HFF-Myc (cell line): ENCODE measurements at regions not wholly inside any gene's neighbourhood (a gene's known extent, or its start where the extent isn't known, plus 50 kb on each side); places are given as distances from the start of the nearest gene placed in this dataset.
"Not testable (repeated sequence)": the region's sequence is repeated elsewhere in the genome, so short reads cannot be mapped to it uniquely, and the experiment has no call there.

Experiments
- DNase-seq: peaks from one replicate; pipeline ENCODE4 v3.0.0-alpha.2; 2011; ENCODE audit warnings: low read depth; ENCODE audit errors: extremely low read depth
- H3K4me3 ChIP-seq: replicated peaks from 2 replicates; pipeline ENCODE4 v1.5.1; 2011; ENCODE audit warnings: low read depth, mild to moderate bottlenecking, control low read depth, low read length
- TF ChIP-seq, protein P1 (sequence below): IDR thresholded peaks from 2 replicates; pipeline ENCODE4 v1.5.1; 2012; ENCODE audit warnings: mild to moderate bottlenecking, low read depth, low read length, control low read depth; ENCODE audit errors: missing control alignments

DNA sequence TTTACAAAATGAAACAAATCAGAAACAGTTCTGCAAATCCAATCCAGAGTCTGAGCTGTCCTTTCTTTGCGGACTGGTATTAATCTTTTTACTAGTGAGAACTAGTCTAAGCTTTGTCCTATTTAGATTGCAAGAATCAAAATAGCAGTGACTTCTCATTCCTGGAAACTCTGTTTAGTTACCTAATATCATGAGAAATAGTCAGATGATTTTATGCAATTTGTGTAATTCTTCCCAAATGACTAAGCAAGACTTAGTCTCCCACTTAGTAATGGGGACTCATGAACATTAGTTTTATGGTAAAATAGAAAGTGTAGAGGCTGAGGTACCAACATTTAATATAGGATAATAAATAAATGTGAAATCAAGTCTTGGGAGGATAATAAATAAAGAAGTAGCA, 341.3 kb downstream of the DNAJB9 start:
- TF ChIP-seq, protein P1, sequence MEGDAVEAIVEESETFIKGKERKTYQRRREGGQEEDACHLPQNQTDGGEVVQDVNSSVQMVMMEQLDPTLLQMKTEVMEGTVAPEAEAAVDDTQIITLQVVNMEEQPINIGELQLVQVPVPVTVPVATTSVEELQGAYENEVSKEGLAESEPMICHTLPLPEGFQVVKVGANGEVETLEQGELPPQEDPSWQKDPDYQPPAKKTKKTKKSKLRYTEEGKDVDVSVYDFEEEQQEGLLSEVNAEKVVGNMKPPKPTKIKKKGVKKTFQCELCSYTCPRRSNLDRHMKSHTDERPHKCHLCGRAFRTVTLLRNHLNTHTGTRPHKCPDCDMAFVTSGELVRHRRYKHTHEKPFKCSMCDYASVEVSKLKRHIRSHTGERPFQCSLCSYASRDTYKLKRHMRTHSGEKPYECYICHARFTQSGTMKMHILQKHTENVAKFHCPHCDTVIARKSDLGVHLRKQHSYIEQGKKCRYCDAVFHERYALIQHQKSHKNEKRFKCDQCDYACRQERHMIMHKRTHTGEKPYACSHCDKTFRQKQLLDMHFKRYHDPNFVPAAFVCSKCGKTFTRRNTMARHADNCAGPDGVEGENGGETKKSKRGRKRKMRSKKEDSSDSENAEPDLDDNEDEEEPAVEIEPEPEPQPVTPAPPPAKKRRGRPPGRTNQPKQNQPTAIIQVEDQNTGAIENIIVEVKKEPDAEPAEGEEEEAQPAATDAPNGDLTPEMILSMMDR, result no peak
- no peak overlapping the region for H3K4me3 ChIP-seq
- no peak for DNase-seq

DNA sequence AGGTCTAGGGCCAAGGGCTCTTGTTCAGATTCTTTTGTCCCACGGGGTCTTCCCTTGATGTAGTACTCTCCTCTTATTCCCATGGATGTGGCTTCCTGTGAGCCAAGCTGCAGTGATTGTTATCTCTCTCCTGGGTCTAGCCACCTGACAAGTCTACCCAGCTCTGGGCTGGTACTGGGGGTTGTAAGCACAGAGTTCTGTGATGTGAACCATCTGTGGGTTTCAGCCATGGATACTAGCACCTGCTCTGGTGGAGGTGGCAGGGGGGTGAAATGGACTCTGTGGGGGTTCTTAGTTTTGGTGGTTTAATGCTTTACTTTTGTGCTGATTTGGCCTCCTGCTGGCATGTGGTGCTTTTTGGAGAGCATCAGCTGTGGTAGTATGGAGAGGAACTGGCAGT, 350.8 kb downstream of the DNAJB9 start:
- H3K4me3 ChIP-seq, result no peak overlapping the region
- no peak for DNase-seq
- TF ChIP-seq, protein P1, result no peak

DNA sequence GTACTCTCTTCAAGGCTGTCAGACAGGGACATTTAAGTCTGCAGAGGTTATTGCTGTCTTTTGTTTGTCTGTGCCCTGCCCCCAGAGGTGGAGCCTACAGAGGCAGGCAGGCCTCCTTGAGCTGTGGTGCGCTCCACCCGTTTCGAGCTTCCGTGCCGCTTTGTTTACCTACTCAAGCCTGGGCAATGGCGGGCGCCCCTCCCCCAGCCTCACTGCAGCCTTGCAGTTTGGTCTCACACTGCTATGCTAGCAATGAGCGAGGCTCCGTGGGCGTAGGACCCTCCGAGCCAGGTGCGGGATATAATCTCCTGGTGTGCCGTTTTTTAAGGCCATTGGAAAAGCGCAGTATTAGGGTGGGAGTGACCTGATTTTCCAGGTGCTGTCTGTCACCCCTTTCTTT, 373.4 kb downstream of the DNAJB9 start:
- not testable (repeated sequence) for DNase-seq, H3K4me3 ChIP-seq

GRCh38 chr7:108947526-108947925, 377.9 kb downstream of the DNAJB9 start:
- no peak overlapping the region for H3K4me3 ChIP-seq
- TF ChIP-seq, protein P1, result no peak
- DNase-seq, result no peak

DNA sequence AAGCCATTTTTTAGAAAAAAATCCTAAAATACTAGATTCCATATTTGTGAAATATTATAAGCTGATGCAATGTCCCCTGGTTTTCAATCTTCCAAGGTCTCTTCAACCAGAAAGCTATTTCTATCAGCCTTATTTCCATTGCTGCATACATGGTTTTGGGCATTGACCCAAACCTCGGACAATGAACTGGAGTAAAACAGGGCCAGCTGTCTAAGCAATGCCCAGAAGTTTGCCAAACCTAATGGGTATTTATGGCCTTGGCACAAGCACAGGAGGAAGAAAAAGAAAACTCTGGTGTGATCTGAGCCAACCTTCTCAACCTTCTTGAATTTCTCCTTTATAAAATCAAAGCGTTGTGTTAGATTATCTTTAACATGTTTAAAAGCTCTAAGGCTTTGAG, 402.3 kb downstream of the DNAJB9 start:
- H3K4me3 ChIP-seq, result no peak overlapping the region
- no peak for DNase-seq
- TF ChIP-seq, protein P1, result no peak

DNA sequence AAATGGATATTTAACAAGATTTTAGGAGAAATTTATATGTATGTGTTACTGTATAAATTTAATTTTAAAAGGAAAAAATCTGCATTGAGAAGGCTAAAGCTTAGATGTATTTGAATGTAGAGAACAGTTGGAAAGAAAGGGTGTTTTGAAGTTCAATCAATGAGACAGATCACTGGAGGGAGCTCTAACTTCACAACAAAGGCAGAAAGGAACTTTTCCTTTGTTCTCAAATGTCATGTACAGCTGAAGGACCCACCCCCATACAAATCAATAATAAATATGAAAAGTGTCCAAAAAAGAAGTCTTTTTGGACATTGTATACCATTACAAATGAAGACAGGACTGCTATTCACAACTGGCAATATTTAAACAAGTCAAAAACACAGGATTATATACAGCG, 403.4 kb downstream of the DNAJB9 start:
- TF ChIP-seq, protein P1, result no peak
- no peak overlapping the region for H3K4me3 ChIP-seq
- no peak for DNase-seq

GRCh38 chr7:108974641-108975040, 405.0 kb downstream of the DNAJB9 start:
- H3K4me3 ChIP-seq, result no peak overlapping the region
- TF ChIP-seq, protein P1, result no peak
- DNase-seq, result no peak
